ENCODE measurements at regions not wholly inside any gene's neighbourhood (a gene's known extent, or its start where the extent isn't known, plus 50 kb on each side); places are given as distances from the start of the nearest gene placed in this dataset.

- Histone ChIP-seq H3K4me2 (ENCODE audit: low read depth, low read length) (no peak overlapping the region), H4K5ac (ENCODE audit: low read depth, low read length) (no peak overlapping the region), H4K8ac (ENCODE audit: low read depth in 2 of 2, low read length in 2 of 2) (no peak overlapping the region), H3K36me3 (ENCODE audit: control insufficient read depth, insufficient read depth, low read length) (no peaks in the 10 kb centered on the region), H3K27ac (ENCODE audit: insufficient read depth, low read length) (no peak overlapping the region), H3K18ac (ENCODE audit: low read depth, low read length) (no peak overlapping the region), H3K4me1 (ENCODE audit: control insufficient read depth, insufficient read depth, low read length) (no peaks in the 10 kb centered on the region), H3K56ac (ENCODE audit: extremely low read depth, insufficient read depth, low read length) (no peak overlapping the region), H2BK20ac (ENCODE audit: low read depth, low read length) (no peak overlapping the region), H3K27me3 (ENCODE audit: control insufficient read depth, insufficient read depth, low read length) (no peaks in the 10 kb centered on the region), H4K20me1 (ENCODE audit: insufficient read depth, low read length) (no peaks in the 10 kb centered on the region), H3K9me3 (ENCODE audit: control insufficient read depth, insufficient read depth, low read length) (no peaks in the 10 kb centered on the region), H2BK15ac (ENCODE audit: low read depth, low read length) (no peak overlapping the region), H3K79me1 (ENCODE audit: low read depth in 1 of 2, low read length in 2 of 2) (no peaks in the 10 kb centered on the region), H2AFZ (replicated peaks; ENCODE audit: low read length, poor library complexity) (no peak overlapping the region), H4K91ac (ENCODE audit: insufficient read depth, low read depth, low read length) (no peak overlapping the region), H3K23ac (ENCODE audit: low read depth, low read length) (no peak overlapping the region), H3K4me3 (ENCODE audit: insufficient read depth, low read depth, low read length) (no peak overlapping the region), H3K9me1 (ENCODE audit: insufficient read depth, low read length) (no peaks in the 10 kb centered on the region), H2AK5ac (ENCODE audit: low read depth, low read length) (no peak overlapping the region), H2BK5ac (ENCODE audit: low read depth, low read length, poor library complexity, severe bottlenecking) (no peak overlapping the region), H2AK9ac (replicated peaks; ENCODE audit: low read depth, low read length, poor library complexity) (no peak overlapping the region), H2BK120ac (ENCODE audit: low read depth, low read length) (no peak overlapping the region), H3K4ac (ENCODE audit: low read depth, low read length) (no peak overlapping the region), H3K9ac (ENCODE audit: low read depth, low read length) (no peak overlapping the region), H3K14ac (replicated peaks; ENCODE audit: low read depth, low read length) (no peak overlapping the region)
- ChIA-PET POLR2A (ENCODE audit: unreplicated experiment) (no interaction called here), CTCF (interaction anchor here (0.7 kb wide), 1 partner anchor 144 kb away, joined by 8 read pairs; no protein-coding TSS in a partner anchor)
- BruUV-seq (replicated peaks) = no TSS peak
- intact Hi-C loops (cut with micrococcal nuclease) (no loop called here), in situ Hi-C loops (cut with MboI; ENCODE audit: low sequenced_read_pairs) (no loop called here), dilution Hi-C loops (cut with HindIII; ENCODE audit: low sequenced_read_pairs, unreplicated experiment) (no loop called here)
- TF ChIP-seq NFE2L2 (IDR thresholded peaks at IDR 0.05; ENCODE audit: low read depth, low read length) = no peak
- no peak for TF ChIP-seq RFX5 (IDR thresholded peaks at IDR 0.05; ENCODE audit: low read depth, low read length)
- no peak for TF ChIP-seq MAFK (IDR thresholded peaks at IDR 0.05; ENCODE audit: low read depth, low read length)
- no peak for TF ChIP-seq BHLHE40 (IDR thresholded peaks at IDR 0.05; ENCODE audit: low read depth, low read length)
- no peak for TF ChIP-seq RCOR1 (IDR thresholded peaks at IDR 0.05; ENCODE audit: insufficient replicate concordance, low read length)
- no peak for TF ChIP-seq SMC3 (IDR thresholded peaks at IDR 0.05; ENCODE audit: low read depth, low read length)
- TF ChIP-seq POLR2A (IDR thresholded peaks at IDR 0.05; ENCODE audit: low read depth, low read length) = no peak
- no peak for TF ChIP-seq ELK1 (IDR thresholded peaks at IDR 0.05; ENCODE audit: borderline replicate concordance, low read depth, low read length)
- TF ChIP-seq USF2 (IDR thresholded peaks at IDR 0.05; ENCODE audit: low read depth, low read length) = no peak
- no peak for TF ChIP-seq CHD1 (IDR thresholded peaks at IDR 0.05; ENCODE audit: low read depth, low read length)
- TF ChIP-seq CEBPB (IDR thresholded peaks at IDR 0.05; ENCODE audit: low read depth, low read length) = no peak
- WGBS, 2 experiments (ENCODE audit: extremely low coverage in 2 of 2, insufficient read length in 1 of 2) = no CpG with 5 or more reads among the region's 2 CpGs
- ATAC-seq (ENCODE audit: low read depth) (no peak), DNase-seq (no peak)
Observed at GRCh38 chr20:7665376-7665775, 274.9 kb downstream of the HAO1 start.
